Gastrocnemius medialis (tissue), 4 donors: ENCODE measurements at regions not wholly inside any gene's neighbourhood (a gene's known extent, or its start where the extent isn't known, plus 50 kb on each side); places are given as distances from the start of the nearest gene placed in this dataset.
"Not testable (repeated sequence)": the region's sequence is repeated elsewhere in the genome, so short reads cannot be mapped to it uniquely, and the experiment has no call there.

ENCODE experiments used
- ATAC-seq, 2 donors: fragments of 150-250 bp; one replicate each; pipeline ENCODE4 v1.9.1; 2016
- DNase-seq, 2 donors: peaks; one replicate each; pipeline ENCODE4 v3.0.0-alpha.2; 2019
- H3K27ac ChIP-seq, 4 donors: fragments of 200-600 bp; sonication (generic); 1 replicate in 1 of 4; 2 replicates in 3 of 4; pipeline ENCODE4 v1.5.1; 2016 to 2018; ENCODE audit warnings: mild to moderate bottlenecking in 2 of 4, moderate library complexity in 1 of 4
- H3K27me3 ChIP-seq, 3 donors: fragments of 200-600 bp; sonication (generic) in 2 of 3; 1 replicate in 1 of 3; 2 replicates in 2 of 3; pipeline versions ENCODE4 v1.5.1 to v1.6.0; 2016 to 2019; ENCODE audit warnings: mild to moderate bottlenecking in 1 of 3, moderate library complexity in 1 of 3
- H3K36me3 ChIP-seq, 2 donors: fragments of 200-600 bp; sonication (generic) in 1 of 2; one replicate each; pipeline ENCODE4 v1.5.1; 2017 to 2018
- H3K4me1 ChIP-seq, 2 donors: fragments of 200-600 bp; sonication (generic) in 1 of 2; one replicate each; pipeline ENCODE4 v1.5.1; 2016 to 2017; ENCODE audit warnings: mild to moderate bottlenecking in 2 of 2
- H3K4me3 ChIP-seq, 4 donors: fragments of 200-600 bp; sonication (generic) in 3 of 4; 1 replicate in 1 of 4; 2 replicates in 3 of 4; pipeline ENCODE4 v1.5.1; 2016 to 2019; ENCODE audit warnings: mild to moderate bottlenecking in 2 of 4
- H3K9me3 ChIP-seq, 3 donors: fragments of 200-600 bp; sonication (generic) in 2 of 3; 1 replicate in 1 of 3; 2 replicates in 2 of 3; pipeline ENCODE4 v1.5.1; 2016 to 2019
- POLR2A ChIP-seq, 2 donors: fragments of 450-650 bp; IDR thresholded peaks; one replicate each; pipeline ENCODE4 v1.6.1; 2017; ENCODE audit warnings: antibody characterized with exemption in 2 of 2, mild to moderate bottlenecking in 2 of 2, moderate library complexity in 2 of 2
- in situ Hi-C, 4 donors: fragments of 200-750 bp; cut with MboI; loops; one replicate each; pipeline versions ENCODE4 v1.15.0 to v1.8.0; 2017; ENCODE audit warnings: low sequenced_read_pairs in 4 of 4
- intact Hi-C: fragments of 100-400 bp; cut with DNase I; formaldehyde crosslinking; loops from one replicate; pipeline ENCODE4 v1.15.1; 2023; ENCODE audit warnings: low total_unique reads
- TF ChIP-seq, protein P1 (sequence below), 5 experiments: fragments of 450-650 bp in 3 of 5; fragments of 200-600 bp in 2 of 5; sonication (generic) in 2 of 5; IDR thresholded peaks in 4 of 5; conservative IDR thresholded peaks in 1 of 5; 1 replicate in 4 of 5; 2 replicates in 1 of 5; pipeline ENCODE4 v1.5.1; 2016 to 2019; ENCODE audit warnings: antibody characterized with exemption in 5 of 5, mild to moderate bottlenecking in 3 of 5, moderate library complexity in 3 of 5

GRCh38 chr6:54525731-54526130, 217.5 kb downstream of the TINAG start:
- Histone ChIP-seq H3K9me3 (no peaks in the 10 kb centered on the region), H3K27me3 (no peaks in the 10 kb centered on the region), H3K4me1 (no peaks in the 10 kb centered on the region), H3K4me3 (no peak overlapping the region), H3K36me3 (no peaks in the 10 kb centered on the region), H3K27ac (no peak overlapping the region)
- intact Hi-C loops (no loop called here), in situ Hi-C loops (no loop called here)
- DNase-seq (no peak), ATAC-seq (no peak)
- no peak for TF ChIP-seq POLR2A (IDR thresholded peaks at IDR 0.05)

GRCh38 chr6:54533567-54533966, 225.3 kb downstream of the TINAG start:
- Histone ChIP-seq H3K27me3 (no peaks in the 10 kb centered on the region), H3K27ac (no peak overlapping the region), H3K4me3 (no peak overlapping the region), H3K36me3 (no peaks in the 10 kb centered on the region), H3K4me1 (no peaks in the 10 kb centered on the region), H3K9me3 (no peaks in the 10 kb centered on the region)
- intact Hi-C loops = no loop called here
- in situ Hi-C loops = no loop called here
- no peak for DNase-seq
- TF ChIP-seq, protein P1, sequence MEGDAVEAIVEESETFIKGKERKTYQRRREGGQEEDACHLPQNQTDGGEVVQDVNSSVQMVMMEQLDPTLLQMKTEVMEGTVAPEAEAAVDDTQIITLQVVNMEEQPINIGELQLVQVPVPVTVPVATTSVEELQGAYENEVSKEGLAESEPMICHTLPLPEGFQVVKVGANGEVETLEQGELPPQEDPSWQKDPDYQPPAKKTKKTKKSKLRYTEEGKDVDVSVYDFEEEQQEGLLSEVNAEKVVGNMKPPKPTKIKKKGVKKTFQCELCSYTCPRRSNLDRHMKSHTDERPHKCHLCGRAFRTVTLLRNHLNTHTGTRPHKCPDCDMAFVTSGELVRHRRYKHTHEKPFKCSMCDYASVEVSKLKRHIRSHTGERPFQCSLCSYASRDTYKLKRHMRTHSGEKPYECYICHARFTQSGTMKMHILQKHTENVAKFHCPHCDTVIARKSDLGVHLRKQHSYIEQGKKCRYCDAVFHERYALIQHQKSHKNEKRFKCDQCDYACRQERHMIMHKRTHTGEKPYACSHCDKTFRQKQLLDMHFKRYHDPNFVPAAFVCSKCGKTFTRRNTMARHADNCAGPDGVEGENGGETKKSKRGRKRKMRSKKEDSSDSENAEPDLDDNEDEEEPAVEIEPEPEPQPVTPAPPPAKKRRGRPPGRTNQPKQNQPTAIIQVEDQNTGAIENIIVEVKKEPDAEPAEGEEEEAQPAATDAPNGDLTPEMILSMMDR (IDR thresholded peaks at IDR 0.05 in 4 of 5, conservative IDR thresholded peaks at IDR 0.05 in 1 of 5) = no peak
- TF ChIP-seq POLR2A (IDR thresholded peaks at IDR 0.05) = no peak
- ATAC-seq = no peak

- Histone ChIP-seq H3K4me3 (no peak overlapping the region), H3K9me3 (no peaks in the 10 kb centered on the region), H3K27ac (no peak overlapping the region), H3K4me1 (no peaks in the 10 kb centered on the region), H3K36me3 (no peaks in the 10 kb centered on the region), H3K27me3 (no peaks in the 10 kb centered on the region)
- DNase-seq (no peak), ATAC-seq (no peak)
- TF ChIP-seq, protein P1 (IDR thresholded peaks at IDR 0.05 in 4 of 5, conservative IDR thresholded peaks at IDR 0.05 in 1 of 5) = no peak
- TF ChIP-seq POLR2A (IDR thresholded peaks at IDR 0.05) = no peak
- intact Hi-C loops = no loop called here
- in situ Hi-C loops = no loop called here
Measured at GRCh38 chr6:54535568-54535967, 227.3 kb downstream of the TINAG start.

GRCh38 chr6:54541541-54541940, 233.3 kb downstream of the TINAG start:
- DNase-seq = no peak
- TF ChIP-seq, protein P1 (IDR thresholded peaks at IDR 0.05 in 4 of 5, conservative IDR thresholded peaks at IDR 0.05 in 1 of 5) = no peak
- TF ChIP-seq POLR2A (IDR thresholded peaks at IDR 0.05) = no peak
- Histone ChIP-seq H3K9me3 (no peaks in the 10 kb centered on the region), H3K4me1 (no peaks in the 10 kb centered on the region), H3K27ac (no peak overlapping the region), H3K27me3 (no peaks in the 10 kb centered on the region), H3K4me3 (no peak overlapping the region), H3K36me3 (no peaks in the 10 kb centered on the region)
- intact Hi-C loops (no loop called here), in situ Hi-C loops (no loop called here)
- ATAC-seq = no peak

DNA sequence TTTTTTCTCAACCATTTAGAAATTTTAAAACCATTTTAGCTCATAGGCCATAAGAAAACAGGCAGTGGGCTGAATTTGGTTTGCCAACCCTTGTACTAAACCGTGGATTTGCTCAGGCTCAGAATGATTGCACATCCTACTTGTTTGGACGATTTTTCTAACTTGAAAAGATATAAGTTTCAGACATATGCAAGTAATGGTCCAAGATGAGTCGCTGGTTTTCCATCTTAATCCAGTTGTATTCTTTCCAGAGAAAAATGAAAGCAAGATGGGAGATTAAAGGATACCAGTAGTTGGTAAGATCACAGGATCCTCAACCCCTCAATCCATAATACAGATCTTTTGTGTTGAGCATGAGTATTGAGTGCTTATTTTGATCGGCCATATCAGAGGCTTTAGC, 250.9 kb downstream of the TINAG start:
- DNase-seq = no peak
- Histone ChIP-seq H3K27ac (no peak overlapping the region), H3K9me3 (peaks cover 0 to 6% (median 0%) of the 10 kb centered on the region in 3 donors), H3K36me3 (no peaks in the 10 kb centered on the region), H3K27me3 (no peaks in the 10 kb centered on the region), H3K4me3 (no peak overlapping the region), H3K4me1 (no peaks in the 10 kb centered on the region)
- intact Hi-C loops = no loop called here
- TF ChIP-seq, protein P1 (IDR thresholded peaks at IDR 0.05 in 4 of 5, conservative IDR thresholded peaks at IDR 0.05 in 1 of 5) = no peak
- TF ChIP-seq POLR2A (IDR thresholded peaks at IDR 0.05) = no peak
- no peak for ATAC-seq
- in situ Hi-C loops = no loop called here

- DNase-seq, H3K4me1 ChIP-seq, intact Hi-C loops, H3K36me3 ChIP-seq, H3K4me3 ChIP-seq, H3K27ac ChIP-seq, in situ Hi-C loops, H3K27me3 ChIP-seq, ATAC-seq, H3K9me3 ChIP-seq: not testable (repeated sequence)
Measured at GRCh38 chr6:54564188-54564587, 255.9 kb downstream of the TINAG start.
